ENCODE measurements at regions not wholly inside any gene's neighbourhood (a gene's known extent, or its start where the extent isn't known, plus 50 kb on each side); places are given as distances from the start of the nearest gene placed in this dataset.

- Histone ChIP-seq H3K4me1 (ENCODE audit: insufficient read depth, low read length) (peaks cover 12% of the 10 kb centered on the region), H3K27ac (ENCODE audit: low read length) (peak overlapping the region; percentile 65), H3K27me3 (ENCODE audit: insufficient read depth, low read length, poor library complexity) (no peaks in the 10 kb centered on the region), H4K20me1 (ENCODE audit: insufficient read depth, low read length) (no peaks in the 10 kb centered on the region), H3K4me2 (ENCODE audit: insufficient read depth, low read length) (no peak overlapping the region), H3K9me3 (ENCODE audit: insufficient read depth, low read length, severe bottlenecking) (no peaks in the 10 kb centered on the region), H3K9ac (ENCODE audit: low read depth, low read length) (no peak overlapping the region), H2AFZ (ENCODE audit: low read depth, low read length) (no peak overlapping the region), H3K79me2 (ENCODE audit: insufficient read depth, low read length) (no peaks in the 10 kb centered on the region), H3K4me3 (ENCODE audit: low read depth in 1 of 2, low read length in 2 of 2) (no peak overlapping the region), H3K36me3 (ENCODE audit: insufficient read depth, low read length) (no peaks in the 10 kb centered on the region)
- ATAC-seq (ENCODE audit: insufficient read depth, low read depth): peak; percentile 91
- TF ChIP-seq EZH2 (IDR thresholded peaks at IDR 0.05; ENCODE audit: borderline replicate concordance, low read depth, low read length, severe bottlenecking) (no peak), CTCF (IDR thresholded peaks at IDR 0.05; ENCODE audit: borderline replicate concordance, extremely low read depth, low read length, poor library complexity, severe bottlenecking) (no peak)
- DNase-seq: peak; percentile 86
These were observed 210.0 kb upstream of the GSE1 start for GRCh38 chr16:85402910-85403692.

- no peaks in the 10 kb centered on the region for H3K9me3 ChIP-seq (ENCODE audit: insufficient read depth, low read length, severe bottlenecking)
- DNase-seq (peak; percentile 9), ATAC-seq (ENCODE audit: insufficient read depth, low read depth) (peak; percentile 44)
- H3K4me1 ChIP-seq (ENCODE audit: insufficient read depth, low read length): peaks cover 12% of the 10 kb centered on the region
- peak overlapping the region; percentile 56 for H3K27ac ChIP-seq (ENCODE audit: low read length)
- no peak for TF ChIP-seq EZH2 (IDR thresholded peaks at IDR 0.05; ENCODE audit: borderline replicate concordance, low read depth, low read length, severe bottlenecking)
- no peak overlapping the region for H3K9ac ChIP-seq (ENCODE audit: low read depth, low read length)
- no peak overlapping the region for H3K4me3 ChIP-seq (ENCODE audit: low read depth in 1 of 2, low read length in 2 of 2)
- no peak overlapping the region for H3K4me2 ChIP-seq (ENCODE audit: insufficient read depth, low read length)
- H3K79me2 ChIP-seq (ENCODE audit: insufficient read depth, low read length): no peaks in the 10 kb centered on the region
- H3K36me3 ChIP-seq (ENCODE audit: insufficient read depth, low read length): no peaks in the 10 kb centered on the region
- H3K27me3 ChIP-seq (ENCODE audit: insufficient read depth, low read length, poor library complexity): no peaks in the 10 kb centered on the region
- no peaks in the 10 kb centered on the region for H4K20me1 ChIP-seq (ENCODE audit: insufficient read depth, low read length)
- H2AFZ ChIP-seq (ENCODE audit: low read depth, low read length): no peak overlapping the region
These were observed 209.4 kb upstream of the GSE1 start for GRCh38 chr16:85403693-85404092.

- H3K79me2 ChIP-seq (ENCODE audit: insufficient read depth, low read length): no peaks in the 10 kb centered on the region
- peaks cover 16% of the 10 kb centered on the region for H3K4me1 ChIP-seq (ENCODE audit: insufficient read depth, low read length)
- H3K36me3 ChIP-seq (ENCODE audit: insufficient read depth, low read length): no peaks in the 10 kb centered on the region
- no peak overlapping the region for H2AFZ ChIP-seq (ENCODE audit: low read depth, low read length)
- no peak overlapping the region for H3K4me3 ChIP-seq (ENCODE audit: low read depth in 1 of 2, low read length in 2 of 2)
- DNase-seq (peak; percentile 3), ATAC-seq (ENCODE audit: insufficient read depth, low read depth) (no peak)
- H3K9ac ChIP-seq (ENCODE audit: low read depth, low read length): no peak overlapping the region
- H3K4me2 ChIP-seq (ENCODE audit: insufficient read depth, low read length): no peak overlapping the region
- no peak overlapping the region for H3K27ac ChIP-seq (ENCODE audit: low read length)
- no peaks in the 10 kb centered on the region for H4K20me1 ChIP-seq (ENCODE audit: insufficient read depth, low read length)
- TF ChIP-seq EZH2 (IDR thresholded peaks at IDR 0.05; ENCODE audit: borderline replicate concordance, low read depth, low read length, severe bottlenecking): no peak
- no peak for TF ChIP-seq CTCF (IDR thresholded peaks at IDR 0.05; ENCODE audit: borderline replicate concordance, extremely low read depth, low read length, poor library complexity, severe bottlenecking)
- peaks cover 5% of the 10 kb centered on the region for H3K9me3 ChIP-seq (ENCODE audit: insufficient read depth, low read length, severe bottlenecking)
- no peaks in the 10 kb centered on the region for H3K27me3 ChIP-seq (ENCODE audit: insufficient read depth, low read length, poor library complexity)
These were observed 200.1 kb upstream of the GSE1 start for GRCh38 chr16:85412911-85413520.
